ENCODE measurements at regions not wholly inside any gene's neighbourhood (a gene's known extent, or its start where the extent isn't known, plus 50 kb on each side); places are given as distances from the start of the nearest gene placed in this dataset.

- WGBS (ENCODE audit: insufficient coverage, insufficient replicate concordance, low lambda C conversion rate, missing lambda C conversion rate): 29% methylated on average over 12 of the region's 12 CpGs
- POLR2A ChIA-PET: no interaction called here
- FAIRE-seq: no peak
- TF ChIP-seq POLR2A (IDR thresholded peaks at IDR 0.05; ENCODE audit: low read depth, low read length) (no peak), E4F1 (IDR thresholded peaks at IDR 0.05; ENCODE audit: borderline replicate concordance, partially characterized antibody) (no peak), ZNF687 (IDR thresholded peaks at IDR 0.05) (no peak), SRF (IDR thresholded peaks at IDR 0.05; ENCODE audit: low read depth in 2 of 2, low read length in 2 of 2) (no peak), MXI1 (IDR thresholded peaks at IDR 0.05; ENCODE audit: low read depth, low read length) (no peak), EZH2 (IDR thresholded peaks at IDR 0.05; ENCODE audit: borderline replicate concordance, control insufficient read depth, low read depth, low read length) (no peak), HSF1 (IDR thresholded peaks at IDR 0.05; ENCODE audit: low read depth, low read length) (no peak), STAT1 (conservative IDR thresholded peaks at IDR 0.05) (no peak), IKZF2 (IDR thresholded peaks at IDR 0.05) (no peak), HDAC6 (IDR thresholded peaks at IDR 0.05; ENCODE audit: unreplicated experiment) (no peak), CREB1 (IDR thresholded peaks at IDR 0.05; ENCODE audit: low read depth) (no peak), SMC3 (IDR thresholded peaks at IDR 0.05; ENCODE audit: borderline replicate concordance, low read length) (no peak), HDAC2 (IDR thresholded peaks at IDR 0.05) (no peak), NFIC (IDR thresholded peaks at IDR 0.05; ENCODE audit: low read depth, low read length) (no peak), RAD51 (IDR thresholded peaks at IDR 0.05) (no peak), SMAD1 (IDR thresholded peaks at IDR 0.05; ENCODE audit: low read depth, partially characterized antibody) (no peak), BCL11A (IDR thresholded peaks at IDR 0.05; ENCODE audit: low read depth, low read length) (no peak), MYC (IDR thresholded peaks at IDR 0.05; ENCODE audit: insufficient read depth, insufficient read length, insufficient replicate concordance, low read length, severe bottlenecking) (no peak), IRF4 (IDR thresholded peaks at IDR 0.05; ENCODE audit: low read depth, low read length) (no peak)
Observed at GRCh38 chr10:35909121-35909720, 267.1 kb upstream of the FZD8 start.

More at GRCh38 chr10:35909121-35909720, 267.1 kb upstream of the FZD8 start:
- no peaks in the 10 kb centered on the region for H3K4me1 ChIP-seq (ENCODE audit: control insufficient read depth, insufficient read depth, low read length)
- H3K27me3 ChIP-seq (replicated peaks in 1 of 2; ENCODE audit: control insufficient read depth in 2 of 2, insufficient read depth in 2 of 2, low read length in 1 of 2): no peaks in the 10 kb centered on the region
- in situ Hi-C loops (cut with MboI) (no loop called here), intact Hi-C loops (cut with micrococcal nuclease; ENCODE audit: unreplicated experiment) (no loop called here)
- no peaks in the 10 kb centered on the region for H4K20me1 ChIP-seq (ENCODE audit: control insufficient read depth, insufficient read depth)
- no peak overlapping the region for H3K27ac ChIP-seq (ENCODE audit: control insufficient read depth, insufficient read depth)
- no peak overlapping the region for H3K4me3 ChIP-seq
- no peaks in the 10 kb centered on the region for H3K36me3 ChIP-seq (ENCODE audit: control insufficient read depth in 2 of 2, insufficient read depth in 2 of 2, low read length in 1 of 2)
- DNase-seq (ENCODE audit: low read depth, low spot score) (no peak), ATAC-seq (no peak)
- H2AFZ ChIP-seq (ENCODE audit: control insufficient read depth, low read depth, low read length): no peak overlapping the region
- no peak overlapping the region for H3K4me2 ChIP-seq (ENCODE audit: control insufficient read depth, insufficient read depth)
- H3K9me3 ChIP-seq (replicated peaks; ENCODE audit: control insufficient read depth, insufficient read depth, low read length): no peaks in the 10 kb centered on the region
- BruUV-seq (replicated peaks): no TSS peak
- ChIA-PET CTCF (interaction anchor here (0.6 to 1.6 kb wide), 4 partner anchors 64 to 1609 kb away, joined by 3 to 4 read pairs (median 3); no protein-coding TSS in a partner anchor), RAD21 (ENCODE audit: unreplicated experiment) (no interaction called here), SMC1A (ENCODE audit: uncharacterized antibody, unreplicated experiment) (interaction anchor here (0.8 to 0.9 kb wide), 2 partner anchors 9 to 24 kb away, joined by 3 read pairs; no protein-coding TSS in a partner anchor)
- H3K79me2 ChIP-seq (ENCODE audit: control insufficient read depth, insufficient read depth, low read length): no peaks in the 10 kb centered on the region
- H3K9ac ChIP-seq (ENCODE audit: control insufficient read depth, insufficient read depth, low read length): no peak overlapping the region
